Heart right ventricle (tissue), 16 donors: ENCODE measurements at regions not wholly inside any gene's neighbourhood (a gene's known extent, or its start where the extent isn't known, plus 50 kb on each side); places are given as distances from the start of the nearest gene placed in this dataset.

Source experiments
- ATAC-seq, 8 donors: fragments of 200-7000 bp; cut with Tn5 transposase; one replicate each; pipeline ENCODE4 v1.9.1; 2020; ENCODE audit warnings: mild to moderate bottlenecking in 8 of 8, moderate library complexity in 8 of 8, moderate number of reproducible peaks in 1 of 8
- DNase-seq, 2 donors: peaks; one replicate each; pipeline ENCODE4 v3.0.0-alpha.2; 2020
- H3K27ac ChIP-seq, 10 donors: fragments of 200-600 bp; sonication (generic) in 2 of 10; one replicate each; pipeline versions ENCODE4 v1.5.0 to v1.8.0; 2020 to 2022; ENCODE audit warnings: mild to moderate bottlenecking in 3 of 10
- H3K27me3 ChIP-seq, 7 donors: fragments of 200-600 bp; one replicate each; pipeline ENCODE4 v1.8.0; 2021 to 2022; ENCODE audit warnings: mild to moderate bottlenecking in 2 of 7
- H3K36me3 ChIP-seq, 9 donors: fragments of 200-600 bp; sonication (generic) in 1 of 9; one replicate each; pipeline versions ENCODE4 v1.5.0 to v1.8.0; 2020 to 2022; ENCODE audit warnings: mild to moderate bottlenecking in 2 of 9
- H3K4me1 ChIP-seq, 9 donors: fragments of 200-600 bp; sonication (generic) in 1 of 9; one replicate each; pipeline versions ENCODE4 v1.5.0 to v1.8.0; 2020 to 2022; ENCODE audit warnings: mild to moderate bottlenecking in 4 of 9
- H3K4me3 ChIP-seq, 10 donors: fragments of 200-600 bp; sonication (generic) in 2 of 10; one replicate each; pipeline versions ENCODE4 v1.5.0 to v1.8.0; 2020 to 2022; ENCODE audit warnings: mild to moderate bottlenecking in 7 of 10, moderate library complexity in 2 of 10
- H3K9me3 ChIP-seq, 11 donors: fragments of 200-600 bp in 10 of 11; sonication (generic) in 2 of 11; one replicate each; pipeline versions ENCODE4 v1.5.0 to v1.8.0; 2013 to 2022; ENCODE audit warnings: mild to moderate bottlenecking in 2 of 11, control low read depth in 1 of 11, moderate library complexity in 1 of 11
- CTCF ChIP-seq, 9 donors: fragments of 200-600 bp; sonication (generic) in 2 of 9; IDR thresholded peaks; one replicate each; pipeline versions ENCODE4 v1.5.0 to v1.8.0; 2021 to 2022; ENCODE audit warnings: antibody characterized with exemption in 9 of 9, mild to moderate bottlenecking in 5 of 9, moderate library complexity in 1 of 9
- WGBS, 2 donors: extraction: QIAGEN DNeasy Blood & Tissue Kit; methylation state at CpG; one replicate each; pipeline ENCODE4 v1.1.7; 2013; ENCODE audit warnings: inconsistent platforms in 1 of 2; 5-methylcytosine and 5-hydroxymethylcytosine counted together
- intact Hi-C, 10 donors: fragments of 100-400 bp; cut with DNase I; formaldehyde crosslinking; loops; one replicate each; pipeline versions ENCODE4 v1.11.1 to v1.14.2; 2022
- donor health status: Arrhythmogenic right ventricular cardiomyopathy.
- donor health status: ischemic (EF 13 %, LVEDD 7.1; RV severe dilation, severe dysfunction).
- donor health status: healthy with polysubstance abuse.
- donor health status: DM: no; HTN: yes; CAD: no.
- donor health status: DM: no; HTN: no; CAD: no.
- donor health status: ischemic (EF 25% LVEDD 6.9; RV normal size, moderate dysfunction).
- donor health status: ischemic (EF 25% LVEDD 5.7; RV mildly dilated, moderate dysfunction).
- donor health status: healthy.
- donor health status: DM: yes; HTN: yes; CAD: no.
- donor health status: Ischemic cardiomyopathy.
- donor health status: ischemic (EF 35%, LVEDD 5.7; RV mildly dilated, moderate dysfunction).
- donor health status: nonischemic (EF 11% LVEDD 7.7; RV severe dilation, severe dysfunction).
- donor health status: DM: yes; HTN: yes; CAD: no.
- donor health status: PGD.
- donor health status: ischemic (EF 29% LVEDD 5.4; RV normal size, mild dysfunction).
- donor health status: nonischemic (EF 23%, LVEDD 6.1; RV moderate dilation, normal function).

DNA sequence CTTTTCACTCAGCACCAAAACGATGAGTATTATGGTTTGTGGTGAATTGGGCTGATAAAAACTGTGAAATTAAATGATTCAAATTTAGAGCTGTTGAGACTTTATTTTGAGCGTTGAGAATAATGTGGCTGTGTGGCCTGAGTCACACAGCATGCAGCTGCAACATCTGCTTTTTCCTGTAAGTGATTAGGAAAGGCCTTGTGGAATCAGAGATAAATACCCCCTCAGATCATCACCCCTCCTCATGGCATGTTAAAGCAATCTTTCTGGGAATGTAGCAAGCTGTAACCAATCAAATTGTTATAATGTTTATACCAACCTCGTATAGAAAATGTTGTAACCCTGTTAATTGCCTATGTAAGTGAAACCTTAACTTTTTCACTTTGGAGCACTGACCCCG, 90.0 kb upstream of the GRPR start:
- no peak for TF ChIP-seq CTCF (IDR thresholded peaks at IDR 0.05)
- no peaks in the 10 kb centered on the region for H3K4me1 ChIP-seq
- intact Hi-C loops, result no loop called here
- DNase-seq, result no peak
- H3K36me3 ChIP-seq, result no peaks in the 10 kb centered on the region
- H3K27ac ChIP-seq, result no peak overlapping the region
- ATAC-seq, result no peak
- 46 to 55% methylated on average over 4 of the region's 4 CpGs for WGBS, 2 donors
- peaks cover 0 to 4% (median 0%) of the 10 kb centered on the region in 11 donors for H3K9me3 ChIP-seq
- H3K4me3 ChIP-seq, result no peak overlapping the region
- peaks cover 0 to 48% (median 0%) of the 10 kb centered on the region in 7 donors for H3K27me3 ChIP-seq

GRCh38 chrX:16028576-16028975, 94.8 kb upstream of the GRPR start:
- Histone ChIP-seq H3K4me3 (no peak overlapping the region), H3K4me1 (peaks cover 0 to 3% (median 0%) of the 10 kb centered on the region in 9 donors), H3K27ac (no peak overlapping the region), H3K9me3 (no peaks in the 10 kb centered on the region), H3K36me3 (no peaks in the 10 kb centered on the region), H3K27me3 (peaks cover 0 to 53% (median 0%) of the 10 kb centered on the region in 7 donors)
- no peak for DNase-seq
- intact Hi-C loops, result no loop called here
- no peak for ATAC-seq
- 53 to 63% methylated on average over 1 of the region's 1 CpG for WGBS, 2 donors
- no peak for TF ChIP-seq CTCF (IDR thresholded peaks at IDR 0.05)

- 77 to 80% methylated on average over 9 of the region's 9 CpGs for WGBS, 2 donors
- intact Hi-C loops, result no loop called here
- no peak for TF ChIP-seq CTCF (IDR thresholded peaks at IDR 0.05)
These were observed 99.3 kb upstream of the GRPR start for GRCh38 chrX:16023790-16024734.

DNA sequence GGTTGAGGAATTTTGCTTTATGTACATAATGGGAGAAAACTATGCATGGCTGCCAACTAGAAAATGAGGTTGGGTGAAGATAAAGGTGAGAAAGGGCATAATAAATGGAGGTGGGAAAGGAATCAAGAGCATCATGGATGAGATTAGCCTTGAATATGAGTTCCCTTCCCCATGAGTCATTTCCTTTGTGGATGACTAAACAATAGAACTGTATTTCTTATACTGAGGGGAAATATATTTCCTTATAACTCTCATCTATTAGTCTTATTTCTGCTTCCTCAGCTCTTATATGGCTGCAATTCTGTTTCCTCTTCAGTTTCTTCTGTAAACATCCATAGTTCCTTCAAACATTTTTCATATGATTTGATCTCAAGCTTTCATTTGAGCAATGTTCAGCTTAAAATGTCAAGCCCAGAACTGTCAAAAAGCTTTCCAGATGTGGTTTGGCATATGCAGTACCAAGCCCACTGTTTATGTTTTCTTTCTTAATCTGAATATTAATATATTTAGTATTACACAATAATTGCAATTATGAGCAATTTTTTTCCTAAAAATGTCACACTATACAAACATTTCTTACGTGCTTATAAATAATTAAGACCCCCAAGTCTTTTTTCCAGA, 100.7 kb upstream of the GRPR start:
- no peak overlapping the region for H3K4me3 ChIP-seq
- TF ChIP-seq CTCF (IDR thresholded peaks at IDR 0.05), result no peak
- intact Hi-C loops, result no loop called here
- peaks cover 0 to 3% (median 0%) of the 10 kb centered on the region in 9 donors for H3K4me1 ChIP-seq
- H3K36me3 ChIP-seq, result no peaks in the 10 kb centered on the region
- ATAC-seq (no peak), DNase-seq (no peak)
- 0 to 91% methylated on average over 1 of the region's 1 CpG for WGBS, 2 donors
- H3K27me3 ChIP-seq, result peaks cover 0 to 59% (median 0%) of the 10 kb centered on the region in 7 donors
- no peak overlapping the region for H3K27ac ChIP-seq
- no peaks in the 10 kb centered on the region for H3K9me3 ChIP-seq

More at GRCh38 chrX:16023790-16024734, 99.3 kb upstream of the GRPR start:
- Histone ChIP-seq H3K9me3 (no peaks in the 10 kb centered on the region), H3K27me3 (peaks cover 0 to 52% (median 0%) of the 10 kb centered on the region in 7 donors), H3K4me3 (no peak overlapping the region), H3K27ac (no peak overlapping the region), H3K4me1 (peaks cover 0 to 3% (median 0%) of the 10 kb centered on the region in 9 donors), H3K36me3 (no peaks in the 10 kb centered on the region)
- no peak for ATAC-seq
- no peak for DNase-seq
